Adrenal gland (tissue), 9 donors: ENCODE measurements at regions not wholly inside any gene's neighbourhood (a gene's known extent, or its start where the extent isn't known, plus 50 kb on each side); places are given as distances from the start of the nearest gene placed in this dataset.

ENCODE experiments used
- DNase-seq, 7 donors: peaks; one replicate each; pipeline ENCODE4 v3.0.0-alpha.2; 2019 to 2020
- H3K27ac ChIP-seq, 5 donors: fragments of 200-600 bp; sonication (generic) in 4 of 5; 1 replicate in 3 of 5; 2 replicates in 2 of 5; pipeline versions ENCODE4 v1.5.1 to v1.8.0; 2016 to 2020; ENCODE audit warnings: mild to moderate bottlenecking in 1 of 5
- H3K27me3 ChIP-seq: fragments of 200-600 bp; 2 replicates; pipeline ENCODE4 v1.8.0; 2021
- H3K36me3 ChIP-seq, 2 donors: fragments of 200-600 bp; replicated peaks in 1 of 2; 1 replicate in 1 of 2; 2 replicates in 1 of 2; pipeline versions ENCODE4 v1.5.1 to v1.8.0; 2018 to 2022
- H3K4me1 ChIP-seq, 2 donors: fragments of 200-600 bp; replicated peaks in 1 of 2; 1 replicate in 1 of 2; 2 replicates in 1 of 2; pipeline versions ENCODE4 v1.5.1 to v1.8.0; 2018 to 2021
- H3K4me3 ChIP-seq, 4 donors: fragments of 200-600 bp; sonication (generic) in 3 of 4; one replicate each; pipeline ENCODE4 v1.5.1; 2016 to 2018
- H3K9me3 ChIP-seq, 3 donors: fragments of 200-600 bp; sonication (generic) in 1 of 3; replicated peaks in 1 of 3; 1 replicate in 2 of 3; 2 replicates in 1 of 3; pipeline versions ENCODE4 v1.5.1 to v1.8.0; 2016 to 2021
- CTCF ChIP-seq, 6 experiments: fragments of 450-650 bp in 4 of 6; fragments of 200-600 bp in 2 of 6; sonication (generic) in 1 of 6; IDR thresholded peaks; 1 replicate in 5 of 6; 2 replicates in 1 of 6; pipeline versions ENCODE4 v1.5.1 to v1.8.0; 2016 to 2021; ENCODE audit warnings: antibody characterized with exemption in 6 of 6, mild to moderate bottlenecking in 2 of 6, moderate library complexity in 1 of 6
- POLR2A ChIP-seq, 2 donors: fragments of 450-650 bp; IDR thresholded peaks; one replicate each; pipeline ENCODE4 v1.6.1; 2017; ENCODE audit warnings: antibody characterized with exemption in 2 of 2, mild to moderate bottlenecking in 2 of 2, moderate library complexity in 1 of 2
- WGBS, 4 donors: extraction: QIAGEN DNeasy Blood & Tissue Kit in 2 of 4; methylation state at CpG; one replicate each; pipeline versions ENCODE4 v1.1.5 to v1.1.7; 2013 to 2017; 5-methylcytosine and 5-hydroxymethylcytosine counted together
- intact Hi-C, 2 donors: fragments of 100-400 bp; cut with DNase I; formaldehyde crosslinking; loops; one replicate each; pipeline versions ENCODE4 v1.14.1 to v1.15.0; 2022 to 2023
- donor health status: healthy with polysubstance abuse.
- donor health status: Bipolar disorder and iron deficiency.
- donor health status: DM: yes; HTN: yes; CAD: no.
- donor health status: DM: no; HTN: no; CAD: no.
- donor health status: DM: no; HTN: no; CAD: no.

- TF ChIP-seq POLR2A (IDR thresholded peaks at IDR 0.05) (no peak), CTCF (IDR thresholded peaks at IDR 0.05) (no peak)
- Histone ChIP-seq H3K9me3 (no peaks in the 10 kb centered on the region), H3K27me3 (no peaks in the 10 kb centered on the region), H3K4me1 (no peaks in the 10 kb centered on the region), H3K4me3 (no peak overlapping the region), H3K36me3 (no peaks in the 10 kb centered on the region), H3K27ac (no peak overlapping the region)
- intact Hi-C loops: no loop called here
- 75 to 88% (median 80%) methylated on average over 2 of the region's 2 CpGs for whole genome bisulfite sequencing, 4 donors
- no peak for DNase-seq
Observed at GRCh38 chr1:222210776-222211175, 337.1 kb downstream of the HHIPL2 start.

GRCh38 chr1:222204475-222204874 lies 343.4 kb downstream of the HHIPL2 start:
- 81 to 86% (median 84%) methylated on average over 3 of the region's 3 CpGs for WGBS, 4 donors
- DNase-seq: no peak
- Histone ChIP-seq H3K4me3 (no peak overlapping the region), H3K27me3 (no peaks in the 10 kb centered on the region), H3K27ac (no peak overlapping the region), H3K36me3 (no peaks in the 10 kb centered on the region), H3K4me1 (no peaks in the 10 kb centered on the region), H3K9me3 (no peaks in the 10 kb centered on the region)
- TF ChIP-seq CTCF (IDR thresholded peaks at IDR 0.05): no peak
- TF ChIP-seq POLR2A (IDR thresholded peaks at IDR 0.05): no peak
- intact Hi-C loops: no loop called here

GRCh38 chr1:222202831-222203230 lies 345.1 kb downstream of the HHIPL2 start:
- DNase-seq: no peak
- Histone ChIP-seq H3K4me3 (no peak overlapping the region), H3K9me3 (no peaks in the 10 kb centered on the region), H3K36me3 (no peaks in the 10 kb centered on the region), H3K4me1 (no peaks in the 10 kb centered on the region), H3K27me3 (no peaks in the 10 kb centered on the region), H3K27ac (no peak overlapping the region)
- TF ChIP-seq POLR2A (IDR thresholded peaks at IDR 0.05): no peak
- no peak for TF ChIP-seq CTCF (IDR thresholded peaks at IDR 0.05)
- 73 to 85% (median 81%) methylated on average over 2 of the region's 2 CpGs for WGBS, 4 donors
- intact Hi-C loops: no loop called here

- Histone ChIP-seq H3K27me3 (no peaks in the 10 kb centered on the region), H3K36me3 (no peaks in the 10 kb centered on the region), H3K4me3 (no peak overlapping the region), H3K27ac (no peak overlapping the region), H3K4me1 (no peaks in the 10 kb centered on the region), H3K9me3 (no peaks in the 10 kb centered on the region)
- intact Hi-C loops: no loop called here
- 58 to 81% (median 71%) methylated on average over 4 of the region's 4 CpGs for WGBS, 4 donors
- TF ChIP-seq CTCF (IDR thresholded peaks at IDR 0.05) (no peak), POLR2A (IDR thresholded peaks at IDR 0.05) (no peak)
- DNase-seq: no peak
Observed at GRCh38 chr1:222196736-222197135, 351.2 kb downstream of the HHIPL2 start.
